ENCODE measurements at regions not wholly inside any gene's neighbourhood (a gene's known extent, or its start where the extent isn't known, plus 50 kb on each side); places are given as distances from the start of the nearest gene placed in this dataset.
A peak's percentile ranks its signal among the peaks of the same experiment; 100 is the strongest.

- no peaks in the 10 kb centered on the region for H3K27me3 ChIP-seq (ENCODE audit: insufficient read depth, low read length)
- H3K27me3 Mint-ChIP-seq (ENCODE audit: low read depth, unreplicated experiment) = peaks cover 6% of the 10 kb centered on the region
- no peak overlapping the region for H3K4me3 Mint-ChIP-seq (ENCODE audit: unreplicated experiment)
- no peak for TF ChIP-seq EZH2 (IDR thresholded peaks at IDR 0.05; ENCODE audit: insufficient read depth, low read length)
- TF ChIP-seq CTCF (IDR thresholded peaks at IDR 0.05; ENCODE audit: insufficient read depth, low read depth, low read length) = no peak
- peaks cover 2% of the 10 kb centered on the region for H3K4me1 Mint-ChIP-seq (ENCODE audit: low read depth, unreplicated experiment)
- no peak overlapping the region for H3K27ac Mint-ChIP-seq (ENCODE audit: unreplicated experiment)
- H3K36me3 Mint-ChIP-seq (ENCODE audit: low read depth, unreplicated experiment) = no peaks in the 10 kb centered on the region
- H3K4me2 ChIP-seq (ENCODE audit: low read length) = no peak overlapping the region
- H3K27ac ChIP-seq (ENCODE audit: low read depth, low read length) = no peak overlapping the region
- no peaks in the 10 kb centered on the region for H3K79me2 ChIP-seq (ENCODE audit: insufficient read depth, low read length)
- no peak for DNase-seq (ENCODE audit: low read depth)
- H3K9me3 Mint-ChIP-seq (ENCODE audit: unreplicated experiment) = peaks cover 4% of the 10 kb centered on the region
- no peaks in the 10 kb centered on the region for H4K20me1 ChIP-seq (ENCODE audit: insufficient read depth, low read length)
- H3K9me3 ChIP-seq (ENCODE audit: insufficient read depth, low read depth, low read length) = no peaks in the 10 kb centered on the region
- no peak overlapping the region for H2AFZ ChIP-seq (ENCODE audit: low read depth, low read length)
- FAIRE-seq = no peak
- H3K36me3 ChIP-seq (ENCODE audit: insufficient read depth, low read length) = no peaks in the 10 kb centered on the region
- no peaks in the 10 kb centered on the region for H3K4me1 ChIP-seq (ENCODE audit: insufficient read depth, low read length)
- no peak overlapping the region for H3K9ac ChIP-seq (ENCODE audit: low read length)
- no peak overlapping the region for H3K4me3 ChIP-seq (ENCODE audit: insufficient read depth, low read depth, low read length)
Observed at GRCh38 chr14:30297876-30298795, 260.8 kb upstream of the G2E3 start.

GRCh38 chr14:30299915-30300314 lies 259.0 kb upstream of the G2E3 start:
- Histone ChIP-seq H3K36me3 (ENCODE audit: insufficient read depth, low read length) (no peaks in the 10 kb centered on the region), H2AFZ (ENCODE audit: low read depth, low read length) (no peak overlapping the region), H3K4me3 (ENCODE audit: insufficient read depth, low read depth, low read length) (no peak overlapping the region), H3K27ac (ENCODE audit: low read depth, low read length) (no peak overlapping the region), H3K4me2 (ENCODE audit: low read length) (no peak overlapping the region), H3K9ac (ENCODE audit: low read length) (no peak overlapping the region), H3K4me1 (ENCODE audit: insufficient read depth, low read length) (no peaks in the 10 kb centered on the region), H3K27me3 (ENCODE audit: insufficient read depth, low read length) (no peaks in the 10 kb centered on the region), H4K20me1 (ENCODE audit: insufficient read depth, low read length) (no peaks in the 10 kb centered on the region), H3K9me3 (ENCODE audit: insufficient read depth, low read depth, low read length) (no peaks in the 10 kb centered on the region), H3K79me2 (ENCODE audit: insufficient read depth, low read length) (no peaks in the 10 kb centered on the region)
- Mint-ChIP-seq H3K4me1 (ENCODE audit: low read depth, unreplicated experiment) (peaks cover 2% of the 10 kb centered on the region), H3K36me3 (ENCODE audit: low read depth, unreplicated experiment) (no peaks in the 10 kb centered on the region), H3K27ac (ENCODE audit: unreplicated experiment) (no peak overlapping the region), H3K27me3 (ENCODE audit: low read depth, unreplicated experiment) (peaks cover 5% of the 10 kb centered on the region), H3K4me3 (ENCODE audit: unreplicated experiment) (no peak overlapping the region), H3K9me3 (ENCODE audit: unreplicated experiment) (peaks cover 7% of the 10 kb centered on the region)
- peak; percentile 12 for DNase-seq (ENCODE audit: low read depth)
- no peak for FAIRE-seq
- no peak for TF ChIP-seq CTCF (IDR thresholded peaks at IDR 0.05; ENCODE audit: insufficient read depth, low read depth, low read length)
- TF ChIP-seq EZH2 (IDR thresholded peaks at IDR 0.05; ENCODE audit: insufficient read depth, low read length) = no peak

GRCh38 chr14:30303350-30303749 lies 255.6 kb upstream of the G2E3 start:
- Histone ChIP-seq H3K9ac (ENCODE audit: low read length) (no peak overlapping the region), H3K4me2 (ENCODE audit: low read length) (no peak overlapping the region), H3K79me2 (ENCODE audit: insufficient read depth, low read length) (no peaks in the 10 kb centered on the region), H4K20me1 (ENCODE audit: insufficient read depth, low read length) (no peaks in the 10 kb centered on the region), H3K9me3 (ENCODE audit: insufficient read depth, low read depth, low read length) (no peaks in the 10 kb centered on the region), H3K4me3 (ENCODE audit: insufficient read depth, low read depth, low read length) (no peak overlapping the region), H3K27me3 (ENCODE audit: insufficient read depth, low read length) (no peaks in the 10 kb centered on the region), H3K4me1 (ENCODE audit: insufficient read depth, low read length) (no peaks in the 10 kb centered on the region), H3K27ac (ENCODE audit: low read depth, low read length) (no peak overlapping the region), H2AFZ (ENCODE audit: low read depth, low read length) (no peak overlapping the region), H3K36me3 (ENCODE audit: insufficient read depth, low read length) (no peaks in the 10 kb centered on the region)
- Mint-ChIP-seq H3K4me1 (ENCODE audit: low read depth, unreplicated experiment) (peaks cover 2% of the 10 kb centered on the region), H3K27me3 (ENCODE audit: low read depth, unreplicated experiment) (peaks cover 10% of the 10 kb centered on the region), H3K27ac (ENCODE audit: unreplicated experiment) (no peak overlapping the region), H3K4me3 (ENCODE audit: unreplicated experiment) (no peak overlapping the region), H3K9me3 (ENCODE audit: unreplicated experiment) (peaks cover 3% of the 10 kb centered on the region), H3K36me3 (ENCODE audit: low read depth, unreplicated experiment) (no peaks in the 10 kb centered on the region)
- no peak for TF ChIP-seq CTCF (IDR thresholded peaks at IDR 0.05; ENCODE audit: insufficient read depth, low read depth, low read length)
- no peak for TF ChIP-seq EZH2 (IDR thresholded peaks at IDR 0.05; ENCODE audit: insufficient read depth, low read length)
- FAIRE-seq (no peak), DNase-seq (ENCODE audit: low read depth) (no peak)

Data from astrocyte (in vitro differentiated cells and primary cell).